ENCODE measurements at regions not wholly inside any gene's neighbourhood (a gene's known extent, or its start where the extent isn't known, plus 50 kb on each side); places are given as distances from the start of the nearest gene placed in this dataset.

DNA sequence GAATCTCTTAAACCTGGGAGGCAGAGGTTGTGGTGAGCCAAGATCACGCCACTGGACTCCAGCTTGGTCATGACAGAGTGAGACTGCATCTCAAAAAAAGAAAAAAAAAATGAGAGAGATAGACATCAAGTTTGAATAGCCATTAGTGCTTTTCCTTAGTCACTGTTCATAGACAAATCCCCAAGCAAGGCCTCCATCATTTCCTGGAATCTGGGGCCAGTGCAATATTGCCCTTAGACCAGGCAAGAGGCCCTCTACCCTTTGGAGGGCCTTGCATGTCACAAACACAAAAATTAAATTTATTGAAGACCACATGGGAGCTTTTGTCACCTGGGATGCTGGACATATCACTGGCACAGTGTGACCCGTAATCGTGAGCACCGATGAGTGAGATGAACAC is 141.5 kb downstream of the B3GNT2 start:
- no peak for DNase-seq (ENCODE audit: extremely low read depth, low read depth)
- TF ChIP-seq, protein P1, sequence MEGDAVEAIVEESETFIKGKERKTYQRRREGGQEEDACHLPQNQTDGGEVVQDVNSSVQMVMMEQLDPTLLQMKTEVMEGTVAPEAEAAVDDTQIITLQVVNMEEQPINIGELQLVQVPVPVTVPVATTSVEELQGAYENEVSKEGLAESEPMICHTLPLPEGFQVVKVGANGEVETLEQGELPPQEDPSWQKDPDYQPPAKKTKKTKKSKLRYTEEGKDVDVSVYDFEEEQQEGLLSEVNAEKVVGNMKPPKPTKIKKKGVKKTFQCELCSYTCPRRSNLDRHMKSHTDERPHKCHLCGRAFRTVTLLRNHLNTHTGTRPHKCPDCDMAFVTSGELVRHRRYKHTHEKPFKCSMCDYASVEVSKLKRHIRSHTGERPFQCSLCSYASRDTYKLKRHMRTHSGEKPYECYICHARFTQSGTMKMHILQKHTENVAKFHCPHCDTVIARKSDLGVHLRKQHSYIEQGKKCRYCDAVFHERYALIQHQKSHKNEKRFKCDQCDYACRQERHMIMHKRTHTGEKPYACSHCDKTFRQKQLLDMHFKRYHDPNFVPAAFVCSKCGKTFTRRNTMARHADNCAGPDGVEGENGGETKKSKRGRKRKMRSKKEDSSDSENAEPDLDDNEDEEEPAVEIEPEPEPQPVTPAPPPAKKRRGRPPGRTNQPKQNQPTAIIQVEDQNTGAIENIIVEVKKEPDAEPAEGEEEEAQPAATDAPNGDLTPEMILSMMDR (IDR thresholded peaks at IDR 0.05; ENCODE audit: low read depth, low read length), result no peak

DNA sequence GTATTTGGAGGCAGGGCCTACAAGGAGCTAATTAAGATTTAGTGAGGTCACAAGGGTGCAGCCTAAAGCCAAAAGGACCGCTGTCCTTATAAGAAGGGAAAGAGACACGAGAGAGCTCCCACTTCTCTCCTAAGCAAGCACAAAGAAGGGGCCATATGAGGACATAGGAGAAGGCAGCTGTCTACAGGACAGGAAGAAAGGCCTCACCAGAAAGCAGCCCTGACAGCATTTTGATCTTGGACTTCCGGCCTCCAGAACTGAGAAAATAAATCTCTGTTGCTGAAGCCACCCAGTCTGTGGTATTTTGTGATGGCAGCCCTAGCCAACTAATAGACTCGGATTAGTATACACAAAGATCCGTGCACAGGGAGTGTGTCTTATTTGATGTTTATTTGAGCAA is 139.7 kb downstream of the B3GNT2 start:
- TF ChIP-seq, protein P1 (IDR thresholded peaks at IDR 0.05; ENCODE audit: low read depth, low read length), result no peak
- no peak for DNase-seq (ENCODE audit: extremely low read depth, low read depth)

DNA sequence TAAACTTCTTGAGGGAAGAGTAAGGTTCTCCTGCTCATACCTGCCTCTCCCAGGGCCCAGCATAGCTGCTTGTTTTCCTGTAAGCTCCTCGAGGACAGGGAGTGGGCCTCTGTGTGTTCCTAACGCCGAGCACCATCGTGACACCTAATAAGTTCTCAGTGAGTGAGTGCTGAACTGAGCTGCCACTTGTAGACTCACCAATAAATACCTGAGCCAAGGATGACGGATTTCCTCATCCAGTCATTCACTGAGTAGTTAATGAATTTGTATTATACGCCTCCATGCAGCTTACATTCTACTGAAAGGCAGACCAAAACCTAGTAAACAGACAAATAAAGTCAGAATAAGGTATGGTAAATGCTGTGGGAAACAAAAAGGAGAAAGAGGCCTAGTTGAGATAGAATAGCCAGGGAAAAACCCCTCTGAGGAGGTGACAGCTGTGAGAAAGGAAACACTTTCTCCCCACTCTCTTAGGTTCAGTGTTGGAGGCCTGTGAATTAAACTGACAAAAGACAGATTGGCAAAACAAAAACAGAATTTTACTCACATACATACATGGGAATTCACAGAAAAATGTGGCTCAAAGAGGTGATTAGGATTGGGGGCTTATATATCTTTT is 138.6 kb downstream of the B3GNT2 start:
- TF ChIP-seq, protein P1 (IDR thresholded peaks at IDR 0.05; ENCODE audit: low read depth, low read length), result no peak

DNA sequence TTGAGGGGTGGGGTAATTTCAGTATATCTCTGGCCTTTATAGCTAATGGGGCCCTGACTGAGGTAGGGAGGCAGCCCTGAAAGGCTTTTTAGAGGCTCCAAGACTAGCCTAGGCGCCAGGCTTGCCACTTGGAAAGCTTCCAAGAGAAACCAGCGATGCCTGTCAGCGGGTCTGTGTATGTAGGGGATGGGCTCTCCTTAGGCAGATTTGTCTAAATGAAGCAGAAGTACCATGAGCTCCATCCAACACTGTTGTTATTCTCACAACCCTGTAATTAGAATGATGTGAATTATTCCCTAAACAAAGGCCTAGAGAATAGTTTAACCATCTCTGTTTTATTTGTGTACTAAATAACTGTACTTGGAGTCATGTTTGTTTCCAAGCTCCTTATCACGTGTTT is 138.1 kb downstream of the B3GNT2 start:
- no peak for DNase-seq (ENCODE audit: extremely low read depth, low read depth)
- TF ChIP-seq, protein P1 (IDR thresholded peaks at IDR 0.05; ENCODE audit: low read depth, low read length), result no peak

More for the DNA sequence above, 138.6 kb downstream of the B3GNT2 start:
- no peak for DNase-seq (ENCODE audit: extremely low read depth, low read depth)

DNA sequence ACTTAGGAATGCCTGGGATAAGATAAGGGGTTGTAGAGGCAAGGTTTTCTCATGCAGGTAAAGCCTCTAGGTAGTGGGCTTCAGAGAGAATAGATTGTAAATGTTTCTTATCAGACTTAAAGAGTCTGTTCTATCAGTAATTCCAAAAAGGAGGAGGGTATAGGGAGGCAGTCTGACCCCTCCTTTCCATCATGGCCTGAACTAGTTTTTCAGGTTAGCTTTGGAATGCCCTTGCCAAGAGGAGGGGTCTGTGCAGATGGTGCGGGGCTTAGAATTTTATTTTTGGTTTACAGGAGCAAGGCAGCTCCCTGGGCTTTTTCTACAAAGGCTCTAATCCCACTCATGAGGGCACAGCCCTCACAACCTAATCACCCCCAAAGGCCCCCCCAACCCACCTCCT is 135.0 kb downstream of the B3GNT2 start:
- no peak for DNase-seq (ENCODE audit: extremely low read depth, low read depth)
- TF ChIP-seq, protein P1 (IDR thresholded peaks at IDR 0.05; ENCODE audit: low read depth, low read length), result no peak

DNA sequence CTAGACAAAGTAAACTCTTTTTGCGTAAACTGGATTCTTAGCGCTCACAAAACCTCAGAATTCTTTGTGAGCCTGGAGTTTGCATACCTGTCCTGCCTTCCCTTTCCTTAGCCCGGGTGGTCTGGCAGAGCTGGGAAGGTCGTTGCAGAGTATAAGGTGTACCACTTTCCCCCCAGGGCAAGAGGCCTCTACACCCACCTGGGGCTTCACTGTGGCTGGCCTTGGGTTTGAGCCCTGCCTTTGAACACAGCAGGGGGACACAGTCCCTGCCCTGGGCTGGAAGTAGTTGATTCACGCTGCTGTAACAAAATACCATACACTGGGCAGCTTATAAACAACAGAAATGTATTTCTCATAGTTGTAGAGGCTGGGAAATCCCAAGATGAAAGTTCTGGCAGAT is 133.9 kb downstream of the B3GNT2 start:
- TF ChIP-seq, protein P1 (IDR thresholded peaks at IDR 0.05; ENCODE audit: low read depth, low read length), result no peak
- DNase-seq (ENCODE audit: extremely low read depth, low read depth), result no peak

DNA sequence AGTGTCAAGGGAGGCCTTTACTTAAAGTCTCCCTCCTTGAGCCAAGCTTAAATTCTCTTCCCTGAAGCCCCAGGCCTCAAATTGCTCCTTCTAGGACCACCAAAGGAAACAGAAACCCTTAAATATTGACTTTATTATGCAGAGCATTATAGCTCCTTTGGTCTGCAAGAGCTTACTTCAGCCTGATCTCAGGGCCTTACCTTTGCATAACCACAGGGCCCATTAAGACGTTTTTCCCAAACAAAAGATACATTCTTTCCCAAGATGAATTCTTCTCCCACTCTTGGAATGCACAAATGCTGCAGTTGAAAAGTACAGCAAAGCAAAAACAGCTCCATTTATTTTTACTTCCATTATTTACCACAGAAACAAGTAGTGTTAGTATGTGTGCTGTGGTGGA is 130.8 kb downstream of the B3GNT2 start:
- DNase-seq (ENCODE audit: extremely low read depth, low read depth), result no peak
- TF ChIP-seq, protein P1 (IDR thresholded peaks at IDR 0.05; ENCODE audit: low read depth, low read length), result no peak
